NCI-H774 (cell line): ENCODE measurements at regions not wholly inside any gene's neighbourhood (a gene's known extent, or its start where the extent isn't known, plus 50 kb on each side); places are given as distances from the start of the nearest gene placed in this dataset.
"Not testable (repeated sequence)": the region's sequence is repeated elsewhere in the genome, so short reads cannot be mapped to it uniquely, and the experiment has no call there.

Experiments
- DNase-seq: peaks from one replicate; lab custom pipeline; 2025; lab: John Stamatoyannopoulos, UW

- DNase-seq = no peak
Observed at GRCh38 chr2:4139316-4139715, 435.9 kb downstream of the DCDC2C start.

DNA sequence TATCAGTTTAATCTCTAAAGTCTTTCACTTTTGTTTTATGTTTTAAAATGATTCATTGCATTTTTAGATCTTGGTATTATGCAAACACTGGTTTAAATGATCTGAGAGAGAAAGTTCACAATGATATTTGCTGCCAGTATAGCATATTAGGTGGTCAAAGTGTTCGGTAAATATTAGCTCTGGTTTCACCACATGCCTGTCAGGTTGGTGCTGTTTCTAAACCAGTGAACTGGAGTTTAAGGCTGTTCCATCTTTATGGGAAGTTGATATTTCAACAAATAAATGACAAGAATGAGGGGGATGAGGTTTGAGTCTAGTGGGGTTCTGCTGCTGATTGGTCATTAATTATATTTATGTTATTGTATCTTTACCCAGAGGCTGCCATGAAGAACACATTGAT, 436.4 kb downstream of the DCDC2C start:
- DNase-seq = no peak

DNA sequence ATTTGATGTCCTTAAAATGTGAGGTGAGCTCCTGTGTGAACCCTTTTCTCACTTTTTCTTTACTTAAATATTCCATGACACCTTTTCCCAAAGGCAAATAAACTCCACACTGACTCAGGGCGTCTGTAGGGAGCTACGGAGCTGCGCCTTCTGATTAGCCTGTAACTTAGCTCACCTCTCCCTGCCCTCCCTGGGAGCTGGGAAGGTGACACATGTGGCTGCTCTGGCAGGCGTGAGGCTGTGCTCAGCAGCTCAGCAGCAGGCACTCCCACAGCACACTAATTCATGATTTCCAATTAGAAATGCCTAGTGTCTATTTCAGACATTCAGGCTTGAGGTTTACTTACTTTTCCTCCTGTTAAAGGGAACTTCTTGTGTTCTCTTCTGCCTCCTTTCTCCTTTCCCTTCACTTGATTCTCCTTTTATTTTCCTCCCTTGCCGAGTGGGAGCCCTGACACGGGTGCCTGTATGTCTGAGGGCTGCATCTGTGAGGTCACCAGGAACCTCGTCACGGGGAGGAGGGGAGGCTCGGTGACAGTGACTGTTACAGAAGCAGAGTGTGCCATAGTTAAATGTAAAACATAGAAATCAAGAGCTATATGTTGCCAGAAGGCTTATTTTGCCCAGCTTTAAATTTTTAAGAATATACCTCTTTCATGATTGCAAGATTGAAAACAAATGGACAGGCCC, 437.1 kb downstream of the DCDC2C start:
- DNase-seq = peak; percentile 10

DNA sequence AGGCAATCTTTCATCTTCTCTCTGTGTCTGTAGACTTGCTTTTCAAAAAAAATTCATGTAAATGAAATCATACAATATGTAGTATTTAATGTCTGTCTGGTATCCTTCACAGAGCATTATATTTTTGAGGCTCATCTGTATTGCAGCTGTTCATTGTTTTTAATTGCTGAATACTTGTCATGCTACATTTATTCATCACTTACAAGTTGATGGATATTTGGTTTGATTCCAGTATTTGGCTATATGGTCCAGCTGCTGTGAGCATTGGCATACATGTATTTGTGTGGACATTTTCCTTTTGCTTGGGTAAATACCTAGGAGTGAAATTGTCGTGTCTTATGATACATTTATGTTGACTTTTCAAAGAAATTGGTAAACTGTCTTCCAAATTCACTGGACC, 441.4 kb downstream of the DCDC2C start:
- DNase-seq = no peak

DNA sequence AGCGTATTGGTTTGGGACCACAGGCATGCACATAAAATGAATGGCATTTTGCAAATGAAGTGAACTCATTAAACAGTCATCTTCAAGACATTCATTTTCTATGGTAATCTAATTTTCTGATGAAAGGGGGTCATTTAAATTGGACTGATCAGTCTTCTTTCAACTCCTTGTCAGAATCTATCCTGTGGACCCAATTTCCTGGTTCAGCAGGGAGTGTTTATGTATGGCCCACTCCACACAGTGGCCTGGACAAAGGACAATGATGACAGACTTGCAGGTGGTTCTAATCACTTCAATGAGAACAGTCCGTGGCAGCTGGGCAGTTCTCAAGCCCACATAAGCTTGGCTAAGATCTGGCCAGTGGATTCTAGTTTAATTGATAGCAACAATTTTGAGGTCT, 448.1 kb downstream of the DCDC2C start:
- DNase-seq = peak; percentile 23

GRCh38 chr2:4152051-4152450, 448.7 kb downstream of the DCDC2C start:
- no peak for DNase-seq

DNA sequence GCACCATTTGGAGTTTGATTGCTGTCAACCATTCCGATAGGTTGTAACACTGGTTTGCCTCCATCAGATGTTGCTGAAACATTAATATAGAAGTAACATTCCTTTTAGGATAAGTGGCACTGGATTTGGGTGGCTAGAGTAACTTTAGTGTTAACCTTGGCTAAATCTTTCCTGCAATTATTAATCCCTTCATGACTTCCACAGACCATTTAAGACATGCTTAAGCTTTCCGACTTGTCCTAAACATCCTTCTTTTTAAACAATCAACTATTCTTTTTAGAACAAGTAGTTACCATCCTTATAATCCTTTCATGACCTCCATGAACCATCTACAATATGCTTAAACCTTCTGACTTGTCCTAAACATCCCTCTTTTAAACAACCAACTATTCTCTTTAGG, 465.5 kb downstream of the DCDC2C start:
- no peak for DNase-seq

- no peak for DNase-seq
Observed at GRCh38 chr2:4174796-4175195, 471.4 kb downstream of the DCDC2C start.

GRCh38 chr2:4175343-4175742, 472.0 kb downstream of the DCDC2C start:
- no peak for DNase-seq

DNA sequence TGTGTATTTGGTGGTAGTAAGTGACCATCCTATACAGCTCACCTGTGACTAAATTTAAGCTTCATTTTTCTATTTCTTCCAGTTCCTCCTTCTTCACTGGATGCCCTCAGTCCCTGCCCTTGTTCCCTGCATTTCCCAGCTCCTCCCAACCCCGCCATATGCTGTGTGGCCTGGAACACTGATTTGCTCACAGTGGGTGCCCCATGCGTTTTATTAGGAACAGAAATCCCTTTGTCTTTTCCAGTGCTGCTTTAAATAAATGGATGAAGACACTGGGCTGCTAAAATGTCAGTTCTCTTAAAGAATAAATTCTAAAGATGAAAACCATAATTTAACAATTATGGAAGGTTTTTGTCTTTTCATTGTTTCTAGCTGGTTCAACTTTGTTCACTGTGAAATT, 477.3 kb downstream of the DCDC2C start:
- DNase-seq = no peak

DNA sequence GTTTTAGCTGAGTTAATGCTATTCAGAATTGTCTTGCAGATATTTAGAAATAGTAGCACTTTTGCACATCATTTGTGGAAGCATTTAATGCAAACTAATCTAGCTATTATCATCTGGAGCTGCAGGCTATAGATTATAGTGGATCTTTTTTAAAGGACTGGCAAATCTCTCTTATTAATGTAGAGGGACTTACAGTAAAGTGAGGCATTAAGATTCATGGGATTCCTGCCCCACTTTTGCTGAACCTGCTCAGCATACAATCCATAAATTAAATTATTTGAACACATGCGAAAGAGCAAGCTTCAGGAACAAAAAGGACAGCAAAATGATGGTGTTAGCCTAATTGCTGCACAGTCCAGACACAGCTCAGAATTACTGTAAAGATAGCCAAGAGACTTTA, 477.7 kb downstream of the DCDC2C start:
- no peak for DNase-seq

DNA sequence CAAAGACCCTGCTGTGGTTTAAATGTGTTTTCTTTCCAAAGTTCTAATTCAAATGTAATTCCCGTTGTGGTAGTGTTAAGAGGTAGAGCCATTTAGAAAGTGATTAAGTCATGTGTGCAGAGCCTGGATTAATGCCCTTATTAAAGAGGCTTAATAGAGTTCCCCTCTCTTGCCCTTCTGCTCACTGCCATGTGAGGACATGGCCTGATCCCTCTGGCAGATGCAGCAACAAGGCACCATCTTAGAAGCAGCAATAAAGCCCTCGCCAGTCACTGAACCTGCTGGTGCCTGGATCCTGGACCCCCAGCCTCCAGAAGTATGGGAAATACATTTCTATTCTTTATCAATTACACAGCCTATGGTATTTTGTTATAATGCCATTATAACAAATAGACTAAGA, 485.2 kb downstream of the DCDC2C start:
- DNase-seq = no peak

DNA sequence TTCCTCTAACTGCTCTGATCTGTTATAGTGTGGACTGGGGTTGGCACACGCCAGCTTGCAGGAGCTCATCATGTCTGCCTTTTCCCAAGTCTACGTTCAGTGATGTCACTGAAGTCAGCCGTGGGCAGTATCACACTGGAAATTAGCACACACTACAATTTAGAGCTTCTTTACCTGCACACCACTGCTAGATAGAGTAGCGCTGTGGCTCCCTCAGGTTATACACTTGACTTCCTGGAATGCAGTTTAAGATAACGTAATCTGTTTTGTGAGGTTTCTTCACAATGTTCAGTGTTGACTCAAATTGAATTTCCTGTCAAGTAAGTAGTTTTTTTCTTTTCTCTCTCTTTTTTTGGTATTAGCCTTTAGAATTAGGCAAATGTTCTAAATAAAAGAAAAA, 487.2 kb downstream of the DCDC2C start:
- DNase-seq = no peak

GRCh38 chr2:4192119-4192518, 488.7 kb downstream of the DCDC2C start:
- no peak for DNase-seq

DNA sequence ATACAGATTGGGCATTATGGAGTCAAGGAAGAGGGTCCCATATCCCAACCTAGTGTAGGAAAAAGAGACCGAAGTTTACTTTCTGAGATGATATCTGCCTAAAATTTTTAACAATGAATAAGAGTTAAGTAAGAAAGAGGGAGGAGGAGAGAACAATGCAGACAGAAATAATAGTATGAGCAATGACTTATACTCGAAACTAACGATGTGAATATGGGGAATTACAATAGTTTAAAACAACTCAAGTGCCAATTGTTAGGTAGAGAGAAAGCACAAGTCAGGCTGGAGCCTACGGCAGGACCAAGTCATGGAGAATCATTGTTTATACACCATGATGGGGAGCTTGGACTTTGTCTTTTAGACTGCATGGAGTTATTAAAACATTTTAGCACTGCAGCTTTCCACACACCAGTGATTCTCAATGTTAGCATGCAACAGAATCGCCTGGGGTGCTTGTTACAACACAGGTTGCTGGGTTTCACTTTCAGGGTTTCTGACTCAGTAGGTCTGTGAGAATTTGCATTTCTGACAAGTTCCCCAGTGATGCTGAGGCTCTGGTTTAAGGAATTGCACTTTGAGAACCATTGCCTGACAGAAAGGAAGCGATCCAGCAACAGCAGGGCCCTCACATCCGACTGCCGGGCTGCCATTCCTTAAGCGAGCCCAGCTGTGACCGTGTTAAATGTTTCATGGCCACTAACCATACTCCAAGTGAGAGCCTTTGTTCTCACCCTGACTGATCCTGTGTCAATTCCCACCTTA, 511.2 kb downstream of the DCDC2C start:
- no peak for DNase-seq

DNA sequence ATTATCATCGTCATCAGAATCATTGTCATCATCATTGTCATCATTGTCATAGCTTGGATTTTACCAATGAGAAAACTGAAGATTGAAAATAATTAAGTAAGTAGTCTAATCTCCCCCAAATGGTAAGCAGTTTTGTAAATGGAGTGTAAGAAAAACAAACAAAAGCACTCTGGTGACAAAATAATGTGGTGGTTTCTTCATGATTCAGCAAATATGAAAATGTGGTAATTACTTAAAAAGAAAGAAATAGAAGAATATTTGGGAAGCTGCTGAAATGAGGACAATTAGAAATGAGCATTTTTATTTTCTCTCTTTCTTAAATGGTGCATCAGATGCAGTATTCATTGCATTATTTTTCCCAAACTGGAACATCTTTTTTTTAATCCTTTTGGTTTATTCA, 514.4 kb downstream of the DCDC2C start:
- no peak for DNase-seq

DNA sequence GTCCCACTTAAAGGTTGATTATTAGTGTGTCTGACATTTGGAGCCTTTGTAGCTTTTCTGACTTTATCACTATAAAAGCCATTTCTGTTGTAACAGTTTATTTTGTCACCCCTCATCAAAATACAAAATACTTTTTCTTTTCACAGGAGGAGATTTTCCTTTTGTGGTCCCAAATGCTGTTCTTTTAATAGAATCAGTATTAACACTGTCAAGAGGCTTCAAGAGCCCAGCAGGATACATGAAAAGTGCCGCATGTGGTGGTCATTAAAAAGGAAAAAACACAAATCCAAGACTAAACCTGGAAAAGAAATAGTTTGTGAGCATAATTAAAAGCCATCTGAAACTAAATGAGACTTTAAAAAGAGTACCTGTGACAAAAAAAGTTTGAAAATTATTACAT, 515.7 kb downstream of the DCDC2C start:
- DNase-seq = no peak

DNA sequence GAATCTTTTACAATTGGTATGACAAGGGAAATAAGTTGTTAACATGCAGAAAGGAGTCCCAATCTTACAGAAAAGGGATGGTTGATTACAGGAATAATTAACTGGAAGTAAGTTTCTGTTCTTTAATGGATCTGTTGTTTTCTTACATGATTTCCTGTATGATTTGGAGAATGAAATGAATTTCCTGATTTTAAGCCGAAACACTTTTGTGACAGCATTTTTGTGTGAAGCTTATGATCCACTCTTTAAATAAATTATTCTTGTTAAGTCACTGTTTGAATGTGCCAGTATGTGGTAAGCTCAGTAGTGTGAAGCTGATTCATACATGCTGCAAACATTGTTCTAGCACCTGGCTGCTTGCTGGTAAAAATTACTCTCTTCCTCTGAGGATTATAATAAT, 516.2 kb downstream of the DCDC2C start:
- DNase-seq = no peak

- DNase-seq = no peak
Observed at GRCh38 chr2:4221434-4221833, 518.1 kb downstream of the DCDC2C start.

- DNase-seq = no peak
Observed at GRCh38 chr2:4221845-4222244, 518.5 kb downstream of the DCDC2C start.

GRCh38 chr2:4244422-4244821, 541.0 kb downstream of the DCDC2C start:
- DNase-seq = not testable (repeated sequence)

DNA sequence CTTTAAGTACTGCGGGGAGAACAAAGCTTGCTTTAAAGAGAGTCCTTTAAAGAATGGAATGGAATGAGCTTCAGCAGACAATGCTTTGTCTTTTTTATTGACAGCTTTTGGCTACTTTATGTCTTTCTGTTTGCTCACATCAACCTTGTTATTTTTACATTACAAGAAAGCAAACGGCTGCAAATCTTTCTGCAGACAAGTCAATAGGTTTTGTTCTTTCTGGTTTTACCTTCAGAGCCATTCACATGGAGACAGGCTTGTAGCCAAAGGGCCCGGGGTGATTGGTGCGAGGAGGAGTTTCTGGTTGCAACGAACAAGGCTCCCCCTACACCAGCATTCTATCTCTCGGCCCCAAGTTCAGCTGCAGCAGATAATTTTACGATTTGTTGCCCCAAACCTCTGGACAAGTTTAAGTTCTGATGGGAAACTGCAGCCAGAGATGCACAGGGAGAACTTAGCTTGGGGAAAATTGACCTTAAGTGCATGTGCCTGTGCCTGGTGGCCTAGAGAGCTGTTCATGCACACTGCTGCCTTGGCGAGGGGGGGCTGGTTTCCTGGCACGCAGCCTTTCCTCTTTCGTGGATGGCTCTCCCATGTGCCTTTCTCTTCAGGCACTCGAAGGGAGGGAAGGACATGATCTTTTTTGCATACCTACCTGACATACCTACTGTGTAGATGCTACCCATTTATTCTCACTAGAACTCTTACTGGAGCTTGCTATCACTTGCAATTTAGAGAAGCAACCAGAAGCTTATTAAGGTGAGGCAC, 543.2 kb downstream of the DCDC2C start:
- DNase-seq = peak; percentile 7

GRCh38 chr2:4247791-4248190, 544.4 kb downstream of the DCDC2C start:
- no peak for DNase-seq
